H1 (cell line): ENCODE measurements at regions not wholly inside any gene's neighbourhood (a gene's known extent, or its start where the extent isn't known, plus 50 kb on each side); places are given as distances from the start of the nearest gene placed in this dataset.

ENCODE experiments used
- ATF2 ChIP-seq: IDR thresholded peaks from 2 replicates; pipeline ENCODE4 v1.6.1; 2012; ENCODE audit warnings: low read length, inconsistent platforms
- BRCA1 ChIP-seq: IDR thresholded peaks from 2 replicates; pipeline ENCODE4 v1.6.1; 2012; ENCODE audit warnings: low read depth, low read length, improper control_type of control experiment
- CBX5 ChIP-seq: fragments of 300-800, 300-1000 bp; sonication (generic); IDR thresholded peaks from 2 replicates; pipeline ENCODE4 v1.7.1; 2016; ENCODE audit warnings: antibody characterized with exemption, low read length, low read depth
- CBX8 ChIP-seq: fragments of 300-800, 300-1000 bp; sonication (generic); IDR thresholded peaks from 2 replicates; pipeline ENCODE4 v1.7.1; 2016; ENCODE audit warnings: low read depth, low read length, borderline replicate concordance
- CEBPB ChIP-seq: IDR thresholded peaks from 2 replicates; pipeline ENCODE4 v1.6.1; 2012; ENCODE audit warnings: low read depth, low read length
- CTCF ChIP-seq, 3 experiments: IDR thresholded peaks; 1 replicate in 2 of 3; 2 replicates in 1 of 3; pipeline versions ENCODE4 v1.5.1 to v1.6.1; 2011; ENCODE audit warnings: low read length in 3 of 3, mild to moderate bottlenecking in 3 of 3, inconsistent platforms in 2 of 3, low read depth in 1 of 3, moderate library complexity in 1 of 3; ENCODE audit not compliant: insufficient read depth in 1 of 3; ENCODE audit errors: control extremely low read depth in 1 of 3
- EGR1 ChIP-seq: IDR thresholded peaks from 2 replicates; pipeline ENCODE4 v1.6.1; 2011; ENCODE audit warnings: low read depth, low read length, borderline replicate concordance
- FOSL1 ChIP-seq: IDR thresholded peaks from 2 replicates; pipeline ENCODE4 v1.6.1; 2011; ENCODE audit warnings: mild to moderate bottlenecking, low read depth, low read length, moderate library complexity; ENCODE audit not compliant: insufficient read depth
- GABPA ChIP-seq: IDR thresholded peaks from 2 replicates; pipeline ENCODE4 v1.6.1; 2011; ENCODE audit warnings: mild to moderate bottlenecking, low read length, moderate library complexity, borderline replicate concordance; ENCODE audit not compliant: insufficient read depth
- KDM1A ChIP-seq: fragments of 200-600, 300-600 bp; sonication (generic); IDR thresholded peaks from 2 replicates; pipeline ENCODE4 v1.7.1; 2016; ENCODE audit warnings: mild to moderate bottlenecking, low read length, borderline replicate concordance
- KDM4A ChIP-seq: IDR thresholded peaks from one replicate; pipeline ENCODE4 v1.7.1; 2012; ENCODE audit warnings: low read depth, mild to moderate bottlenecking, moderate library complexity, low read length, inconsistent platforms; ENCODE audit not compliant: severe bottlenecking
- MAX ChIP-seq: IDR thresholded peaks from 2 replicates; pipeline ENCODE4 v1.6.1; 2012; ENCODE audit warnings: inconsistent platforms
- RAD21 ChIP-seq, 2 experiments: IDR thresholded peaks in 1 of 2; conservative IDR thresholded peaks in 1 of 2; 2 replicates each; pipeline ENCODE4 v1.6.1; 2011; ENCODE audit warnings: low read depth in 2 of 2, low read length in 2 of 2, improper control_type of control experiment in 1 of 2, inconsistent platforms in 1 of 2, mild to moderate bottlenecking in 1 of 2, moderate library complexity in 1 of 2
- RNF2 ChIP-seq: fragments of 200-900, 300-1000 bp; sonication (generic); IDR thresholded peaks from 2 replicates; pipeline ENCODE4 v1.7.1; 2016; ENCODE audit warnings: borderline replicate concordance, low read depth, mild to moderate bottlenecking, antibody characterized with exemption, low read length; ENCODE audit not compliant: poor library complexity, severe bottlenecking; ENCODE audit errors: missing control alignments
- SP1 ChIP-seq: IDR thresholded peaks from 2 replicates; pipeline ENCODE4 v1.6.1; 2011; ENCODE audit warnings: low read depth, low read length
- TAF7 ChIP-seq: optimal IDR thresholded peaks from 2 replicates; pipeline ENCODE3; 2011; ENCODE audit warnings: low read depth, mild to moderate bottlenecking, inconsistent platforms, low read length, moderate library complexity, borderline replicate concordance
- TCF12 ChIP-seq: IDR thresholded peaks from 2 replicates; pipeline ENCODE4 v1.6.1; 2011; ENCODE audit warnings: low read depth, mild to moderate bottlenecking, low read length
- TEAD4 ChIP-seq: IDR thresholded peaks from 2 replicates; pipeline ENCODE4 v1.6.1; 2012; ENCODE audit warnings: low read depth, low read length, inconsistent platforms, mixed read lengths
- YY1 ChIP-seq: IDR thresholded peaks from 2 replicates; pipeline ENCODE4 v1.6.1; 2011; ENCODE audit warnings: low read depth, mild to moderate bottlenecking, low read length
- ZNF274 ChIP-seq: IDR thresholded peaks from 2 replicates; pipeline ENCODE4 v1.7.0; 2012; ENCODE audit warnings: low read length, borderline replicate concordance; ENCODE audit errors: extremely low read depth

- TF ChIP-seq ATF2 (no peak), MAX (no peak), ZNF274 (no peak), TEAD4 (no peak), RAD21 (IDR thresholded peaks at IDR 0.05 in 1 of 2, conservative IDR thresholded peaks at IDR 0.05 in 1 of 2; ENCODE audit: low read depth in 2 of 2, low read length in 2 of 2) (peak; percentile 65 to 70), KDM1A (no peak), FOSL1 (no peak), CTCF (IDR thresholded peaks at IDR 0.05; ENCODE audit: control extremely low read depth in 1 of 3, insufficient read depth in 1 of 3, low read depth in 1 of 3, low read length in 3 of 3) (peak; percentile 52 to 88 (median 75)), SP1 (no peak), EGR1 (peak; percentile 77; the same call in 1 of the 2 replicates), TAF7 (peak; percentile 71), CBX8 (no peak), KDM4A (peak; percentile 71), RNF2 (no peak), GABPA (peak; percentile 76; the same call in 1 of the 2 replicates), YY1 (0 out of 2 replicates have a peak, but pooled peaks have one; percentile 36), CEBPB (peak; percentile 93), CBX5 (no peak), TCF12 (0 out of 2 replicates have a peak, but pooled peaks have one; percentile 27), BRCA1 (no peak)
These were observed 285.9 kb downstream of the XXYLT1 start (continued) for GRCh38 chr3:194985031-194985578.
